Ectodermal cell (in vitro differentiated cells): ENCODE measurements at regions not wholly inside any gene's neighbourhood (a gene's known extent, or its start where the extent isn't known, plus 50 kb on each side); places are given as distances from the start of the nearest gene placed in this dataset.

Experiments used
- H3K27ac ChIP-seq: 2 replicates; pipeline ENCODE4 v1.7.0; 2013; ENCODE audit warnings: mild to moderate bottlenecking, low read depth, low read length; ENCODE audit not compliant: insufficient read depth, poor library complexity, severe bottlenecking
- H3K27me3 ChIP-seq: 2 replicates; pipeline ENCODE4 v1.7.0; 2013; ENCODE audit warnings: mild to moderate bottlenecking, low read length; ENCODE audit not compliant: insufficient read depth, control insufficient read depth, poor library complexity, severe bottlenecking
- H3K36me3 ChIP-seq: one replicate; pipeline ENCODE4 v1.7.0; 2013; ENCODE audit warnings: low read length; ENCODE audit not compliant: control insufficient read depth, insufficient read depth
- H3K4me1 ChIP-seq: one replicate; pipeline ENCODE4 v1.7.0; 2013; ENCODE audit warnings: low read length; ENCODE audit not compliant: control insufficient read depth, insufficient read depth
- H3K4me3 ChIP-seq: 2 replicates; pipeline ENCODE4 v1.7.0; 2013; ENCODE audit warnings: low read depth, low read length, control low read depth; ENCODE audit not compliant: insufficient read depth
- H3K9me3 ChIP-seq: 2 replicates; pipeline ENCODE4 v1.7.0; 2013; ENCODE audit warnings: mild to moderate bottlenecking, low read length, moderate library complexity; ENCODE audit not compliant: control insufficient read depth
- WGBS, 2 experiments: methylation state at CpG; one replicate each; pipeline ENCODE4 v1.1.7; 2013; ENCODE audit warnings: missing lambda C conversion rate in 2 of 2; 5-methylcytosine and 5-hydroxymethylcytosine counted together

DNA sequence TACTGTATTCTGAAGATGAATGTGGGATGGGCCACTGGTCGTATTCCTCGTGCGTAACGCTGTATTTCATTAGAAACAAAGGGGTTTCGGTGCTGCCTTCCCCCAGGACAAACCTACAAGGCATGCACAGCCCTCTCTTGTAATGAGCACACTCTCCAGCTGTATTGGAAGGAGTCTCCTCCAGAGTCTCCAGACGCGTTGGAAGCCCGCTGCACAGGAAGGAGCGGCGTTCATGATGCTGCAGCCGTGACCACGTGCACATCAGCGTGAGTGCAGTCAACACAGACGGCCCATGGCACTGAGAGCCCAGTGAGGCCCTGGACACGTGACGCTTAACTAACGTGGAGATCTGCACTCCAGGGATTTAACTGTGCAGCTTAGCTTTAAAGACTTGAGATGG is 209.0 kb upstream of the IRX1 start:
- Histone ChIP-seq H3K4me3 (no peak overlapping the region), H3K27ac (no peak overlapping the region), H3K4me1 (no peaks in the 10 kb centered on the region), H3K9me3 (no peaks in the 10 kb centered on the region), H3K36me3 (no peaks in the 10 kb centered on the region), H3K27me3 (no peaks in the 10 kb centered on the region)
- 88 to 89% methylated on average over 17 of the region's 17 CpGs for WGBS, 2 experiments

DNA sequence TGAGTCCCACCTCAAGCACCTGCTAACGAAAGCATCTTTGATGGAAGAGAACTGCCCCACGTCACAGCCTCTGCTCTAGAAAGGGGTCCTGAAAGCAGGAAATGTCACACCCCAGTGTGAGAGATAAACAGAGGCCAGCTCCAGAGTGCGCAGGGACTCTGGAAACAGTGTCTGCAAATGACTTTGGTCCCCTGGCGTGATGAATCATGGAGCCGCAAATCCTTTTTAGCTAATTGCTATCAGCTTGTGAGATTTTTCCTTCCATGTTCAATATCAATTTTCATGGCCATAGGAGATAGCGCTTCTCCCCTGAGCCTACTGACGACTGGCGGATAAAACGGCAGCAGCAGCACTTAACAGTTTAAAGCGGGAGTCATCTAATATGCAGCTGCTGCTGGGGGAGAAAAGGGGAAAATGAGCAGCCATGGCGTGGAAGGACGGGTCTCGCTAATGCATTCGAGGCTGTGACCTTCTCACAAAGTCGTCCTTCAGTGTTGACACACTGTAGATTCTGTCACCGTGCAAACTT is 209.6 kb upstream of the IRX1 start:
- H3K4me3 ChIP-seq, result no peak overlapping the region
- H3K27me3 ChIP-seq, result no peaks in the 10 kb centered on the region
- H3K9me3 ChIP-seq, result no peaks in the 10 kb centered on the region
- WGBS, 2 experiments, result 83 to 84% methylated on average over 16 of the region's 16 CpGs
- H3K4me1 ChIP-seq, result no peaks in the 10 kb centered on the region
- no peak overlapping the region for H3K27ac ChIP-seq
- no peaks in the 10 kb centered on the region for H3K36me3 ChIP-seq

DNA sequence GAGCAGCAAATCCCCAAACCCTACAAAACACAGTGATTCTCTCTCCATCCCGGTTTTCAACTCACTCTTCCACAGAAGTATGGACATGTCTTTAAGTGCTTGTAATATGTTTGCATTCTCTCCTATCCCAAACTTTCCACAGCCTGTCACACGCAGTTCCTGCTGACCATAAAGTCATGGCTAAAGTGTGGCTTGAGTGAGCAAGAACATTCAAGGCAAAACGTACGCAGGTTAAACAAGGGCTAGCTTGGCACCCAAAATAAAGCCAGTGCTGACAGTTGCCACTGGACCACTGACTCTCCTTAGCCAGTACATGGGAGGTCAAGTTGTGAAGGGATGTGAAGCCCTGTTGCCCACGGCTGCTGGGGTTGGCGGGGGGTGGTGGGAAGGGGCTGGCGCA is 211.1 kb upstream of the IRX1 start:
- WGBS, 2 experiments, result 95 to 97% methylated on average over 6 to 7 of the region's 7 CpGs

DNA sequence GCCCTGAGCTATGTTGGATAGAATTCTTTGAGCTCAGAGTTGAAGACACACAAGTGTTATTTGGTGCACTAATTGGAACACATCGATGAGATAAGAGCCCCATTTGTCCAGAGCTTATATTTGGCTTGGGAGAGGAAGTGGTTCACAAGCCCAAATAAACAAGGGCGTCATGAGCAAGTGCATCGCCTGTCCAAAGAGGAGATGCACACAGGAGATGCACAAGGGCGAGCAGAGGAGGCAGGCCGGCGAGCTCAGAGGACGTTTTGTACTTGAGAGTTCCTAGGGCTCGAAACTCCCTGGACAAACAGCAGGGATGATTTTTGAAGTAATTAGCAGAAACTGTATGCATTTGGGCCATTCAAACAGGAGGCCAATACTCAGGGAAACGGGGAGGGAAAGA is 212.8 kb upstream of the IRX1 start:
- no peak overlapping the region for H3K4me3 ChIP-seq
- no peaks in the 10 kb centered on the region for H3K36me3 ChIP-seq
- H3K9me3 ChIP-seq, result no peaks in the 10 kb centered on the region
- H3K27me3 ChIP-seq, result no peaks in the 10 kb centered on the region
- no peak overlapping the region for H3K27ac ChIP-seq
- no peaks in the 10 kb centered on the region for H3K4me1 ChIP-seq
- 95 to 96% methylated on average over 9 of the region's 9 CpGs for WGBS, 2 experiments

More for the DNA sequence above, 211.1 kb upstream of the IRX1 start:
- Histone ChIP-seq H3K27ac (no peak overlapping the region), H3K36me3 (no peaks in the 10 kb centered on the region), H3K4me3 (no peak overlapping the region), H3K9me3 (no peaks in the 10 kb centered on the region), H3K27me3 (no peaks in the 10 kb centered on the region), H3K4me1 (no peaks in the 10 kb centered on the region)

DNA sequence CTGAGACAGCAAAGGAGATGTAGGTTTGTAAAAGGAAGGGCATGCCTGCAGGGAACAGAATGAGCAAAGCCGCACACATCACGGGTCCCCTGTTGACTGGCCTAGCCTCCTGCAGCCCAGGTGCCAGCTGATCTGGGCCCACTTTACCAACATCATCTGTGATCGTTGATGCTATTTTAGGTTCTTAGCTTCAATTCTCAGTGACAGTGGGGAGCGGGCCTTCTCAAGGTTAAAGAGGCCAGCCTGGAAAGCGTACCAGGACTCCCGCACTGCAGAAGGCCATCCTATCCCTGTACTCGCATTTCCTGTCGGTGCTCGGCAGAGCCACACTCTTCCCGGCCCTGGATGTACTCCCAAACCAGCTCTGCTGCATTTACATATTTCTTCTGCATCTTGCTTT is 213.5 kb upstream of the IRX1 start:
- WGBS, 2 experiments, result 85 to 86% methylated on average over 10 of the region's 10 CpGs
- Histone ChIP-seq H3K4me3 (no peak overlapping the region), H3K27me3 (no peaks in the 10 kb centered on the region), H3K9me3 (no peaks in the 10 kb centered on the region), H3K27ac (no peak overlapping the region), H3K36me3 (no peaks in the 10 kb centered on the region), H3K4me1 (no peaks in the 10 kb centered on the region)

DNA sequence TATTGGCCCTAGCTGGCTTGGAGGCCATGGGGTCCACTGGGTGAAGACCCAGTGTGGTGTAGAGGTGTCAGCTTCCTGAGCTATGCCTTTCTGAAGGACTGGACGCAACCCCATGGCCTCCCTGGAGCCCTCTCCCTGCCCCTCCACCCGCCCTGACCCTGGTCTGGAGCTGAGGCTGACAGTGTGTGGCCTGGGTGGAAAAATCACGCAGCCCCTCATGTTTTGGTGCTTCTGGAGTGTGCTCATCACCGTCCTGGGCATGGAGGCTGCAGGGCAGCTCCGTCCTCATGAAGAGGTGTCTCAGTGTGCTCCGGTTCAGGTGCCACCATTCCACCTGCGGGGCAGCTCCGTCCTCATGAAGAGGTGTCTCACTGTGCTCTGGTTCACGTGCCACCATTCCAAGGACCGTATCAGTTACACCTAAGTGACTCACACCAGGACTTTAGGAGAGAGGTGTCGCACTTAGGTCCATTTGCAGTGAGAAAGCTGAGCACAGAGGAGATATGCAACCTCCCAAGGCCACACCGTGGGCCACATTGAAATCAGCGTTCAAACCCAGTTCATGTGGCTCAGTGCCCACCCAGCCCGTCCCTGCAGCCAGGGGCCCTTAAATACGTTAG is 214.3 kb upstream of the IRX1 start:
- H3K4me3 ChIP-seq, result no peak overlapping the region
- H3K27me3 ChIP-seq, result no peaks in the 10 kb centered on the region
- H3K27ac ChIP-seq, result no peak overlapping the region
- H3K9me3 ChIP-seq, result no peaks in the 10 kb centered on the region
- whole genome bisulfite sequencing, 2 experiments, result 94 to 95% methylated on average over 14 of the region's 15 CpGs
- H3K4me1 ChIP-seq, result no peaks in the 10 kb centered on the region
- no peaks in the 10 kb centered on the region for H3K36me3 ChIP-seq

DNA sequence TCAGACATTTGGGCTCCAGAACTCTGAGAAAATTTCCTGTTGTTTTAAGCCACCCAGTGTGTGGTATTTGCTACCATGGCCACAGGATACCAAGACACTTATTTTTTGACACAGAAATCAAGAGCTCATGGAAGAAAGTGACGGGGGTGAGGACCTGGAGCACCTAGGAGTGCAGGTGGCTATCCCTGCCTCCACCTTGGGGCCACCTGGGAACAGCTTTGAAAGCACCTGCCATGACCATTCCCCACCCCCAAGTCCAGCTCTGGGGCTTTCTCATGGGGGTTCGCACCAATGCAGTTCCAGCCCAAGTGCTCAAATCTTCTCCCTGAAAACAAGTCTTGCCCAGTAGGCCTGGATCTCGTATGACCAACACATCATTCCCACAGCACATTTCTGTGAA is 214.9 kb upstream of the IRX1 start:
- 94% methylated on average over 3 of the region's 3 CpGs for WGBS, 2 experiments
- H3K9me3 ChIP-seq, result no peaks in the 10 kb centered on the region
- H3K4me1 ChIP-seq, result no peaks in the 10 kb centered on the region
- H3K4me3 ChIP-seq, result no peak overlapping the region
- H3K27me3 ChIP-seq, result no peaks in the 10 kb centered on the region
- H3K27ac ChIP-seq, result no peak overlapping the region
- H3K36me3 ChIP-seq, result no peaks in the 10 kb centered on the region

DNA sequence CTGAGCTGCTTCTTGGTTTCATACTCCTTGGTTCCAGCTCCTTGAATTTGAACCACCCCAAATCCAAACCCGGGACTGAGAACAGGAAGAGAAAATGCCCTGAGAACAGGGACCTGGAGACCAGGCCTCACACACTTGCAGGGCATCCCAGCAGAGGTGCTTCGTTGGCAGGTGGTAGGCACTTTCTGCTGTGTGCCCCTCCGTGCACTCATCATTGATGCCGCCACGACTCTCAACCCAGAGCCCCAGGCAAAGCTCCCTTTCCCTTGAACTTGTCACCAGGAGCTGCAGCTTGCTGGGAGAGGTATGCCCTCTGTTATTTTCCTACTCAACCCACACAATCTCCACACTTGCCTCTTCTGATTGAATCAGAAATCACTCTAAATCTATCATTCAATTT is 217.8 kb upstream of the IRX1 start:
- no peak overlapping the region for H3K4me3 ChIP-seq
- no peaks in the 10 kb centered on the region for H3K27me3 ChIP-seq
- 90 to 96% methylated on average over 5 of the region's 5 CpGs for WGBS, 2 experiments
- H3K4me1 ChIP-seq, result no peaks in the 10 kb centered on the region
- H3K27ac ChIP-seq, result no peak overlapping the region
- no peaks in the 10 kb centered on the region for H3K9me3 ChIP-seq
- H3K36me3 ChIP-seq, result no peaks in the 10 kb centered on the region

DNA sequence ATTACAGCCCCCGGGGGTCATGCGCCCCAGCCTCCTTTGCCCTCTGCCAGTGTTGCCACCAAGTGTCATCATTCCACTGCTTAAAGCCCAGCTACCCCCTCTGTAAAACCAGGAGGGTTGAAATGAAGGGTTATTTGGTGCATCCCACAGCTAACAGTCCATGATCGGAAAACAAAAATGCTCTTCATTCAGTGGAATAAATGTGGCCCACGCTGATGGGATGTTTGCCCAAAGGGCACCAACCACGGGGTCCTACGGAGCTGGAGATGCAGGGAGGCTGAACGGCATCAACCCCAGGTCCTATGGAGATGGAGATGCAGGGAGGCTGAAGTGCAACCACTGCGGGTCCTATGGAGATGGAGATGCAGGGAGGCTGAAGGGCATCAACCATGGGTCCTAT is 218.5 kb upstream of the IRX1 start:
- Histone ChIP-seq H3K27ac (no peak overlapping the region), H3K27me3 (no peaks in the 10 kb centered on the region), H3K36me3 (no peaks in the 10 kb centered on the region), H3K4me3 (no peak overlapping the region), H3K4me1 (no peaks in the 10 kb centered on the region), H3K9me3 (no peaks in the 10 kb centered on the region)
- WGBS, 2 experiments, result 93 to 95% methylated on average over 8 of the region's 8 CpGs

DNA sequence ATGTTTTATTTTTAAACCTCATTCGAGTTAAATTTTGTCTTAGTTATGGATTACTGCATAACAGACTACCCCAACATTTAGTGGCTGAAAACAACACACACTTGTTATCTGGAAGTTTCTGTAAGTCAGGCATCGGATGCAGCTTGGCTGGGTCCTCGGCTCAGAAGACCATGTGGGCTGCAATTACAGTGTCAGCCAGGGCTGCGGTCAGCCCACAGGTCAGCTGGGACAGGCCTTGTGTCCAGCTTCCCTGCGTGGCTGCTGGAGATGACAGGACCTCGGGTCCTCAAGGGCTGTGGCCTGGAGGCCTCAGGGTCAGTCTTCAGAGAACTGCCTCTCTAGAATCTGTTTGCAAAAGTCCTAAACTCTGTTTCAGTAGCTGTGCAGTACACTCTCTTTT is 219.0 kb upstream of the IRX1 start:
- no peak overlapping the region for H3K4me3 ChIP-seq
- H3K36me3 ChIP-seq, result no peaks in the 10 kb centered on the region
- WGBS, 2 experiments, result 89 to 94% methylated on average over 6 of the region's 6 CpGs
- H3K9me3 ChIP-seq, result no peaks in the 10 kb centered on the region
- no peaks in the 10 kb centered on the region for H3K4me1 ChIP-seq
- no peaks in the 10 kb centered on the region for H3K27me3 ChIP-seq
- H3K27ac ChIP-seq, result no peak overlapping the region
